ENCODE measurements at regions not wholly inside any gene's neighbourhood (a gene's known extent, or its start where the extent isn't known, plus 50 kb on each side); places are given as distances from the start of the nearest gene placed in this dataset.
"Not testable (repeated sequence)": the region's sequence is repeated elsewhere in the genome, so short reads cannot be mapped to it uniquely, and the experiment has no call there.

GRCh38 chr1:148387122-148387948 is 95.8 kb downstream of the PPIAL4G start:
- TF ChIP-seq CTCF, POLR2A (IDR thresholded peaks at IDR 0.05): not testable (repeated sequence)

Data from vagina (tissue), 2 donors.